ENCODE measurements at regions not wholly inside any gene's neighbourhood (a gene's known extent, or its start where the extent isn't known, plus 50 kb on each side); places are given as distances from the start of the nearest gene placed in this dataset.
A peak's percentile ranks its signal among the peaks of the same experiment; 100 is the strongest.

GRCh38 chrX:10077425-10078188 lies 79.2 kb upstream of the CLCN4 start:
- Histone ChIP-seq H3K27ac (ENCODE audit: low read length) (no peak overlapping the region), H3K9me3 (ENCODE audit: insufficient read depth, low read length, severe bottlenecking) (no peaks in the 10 kb centered on the region), H4K20me1 (ENCODE audit: insufficient read depth, low read length) (no peaks in the 10 kb centered on the region), H3K79me2 (ENCODE audit: insufficient read depth, low read length) (no peaks in the 10 kb centered on the region), H3K4me2 (ENCODE audit: insufficient read depth, low read length) (no peak overlapping the region), H3K4me1 (ENCODE audit: insufficient read depth, low read length) (no peaks in the 10 kb centered on the region), H3K36me3 (ENCODE audit: insufficient read depth, low read length) (peaks cover 3% of the 10 kb centered on the region; the same call in 1 of the 2 replicates), H3K27me3 (ENCODE audit: insufficient read depth, low read length, poor library complexity) (no peaks in the 10 kb centered on the region), H2AFZ (ENCODE audit: low read depth, low read length) (no peak overlapping the region), H3K9ac (ENCODE audit: low read depth, low read length) (no peak overlapping the region), H3K4me3 (ENCODE audit: low read depth in 1 of 2, low read length in 2 of 2) (no peak overlapping the region)
- ATAC-seq (ENCODE audit: insufficient read depth, low read depth) (0 out of 3 replicates have a peak, but pooled peaks have one; percentile 29), DNase-seq (no peak)
- TF ChIP-seq CTCF (IDR thresholded peaks at IDR 0.05; ENCODE audit: borderline replicate concordance, extremely low read depth, low read length, poor library complexity, severe bottlenecking) (no peak), EZH2 (IDR thresholded peaks at IDR 0.05; ENCODE audit: borderline replicate concordance, low read depth, low read length, severe bottlenecking) (no peak)

GRCh38 chrX:10078266-10078665 lies 78.5 kb upstream of the CLCN4 start:
- Histone ChIP-seq H3K27ac (ENCODE audit: low read length) (no peak overlapping the region), H3K4me2 (ENCODE audit: insufficient read depth, low read length) (no peak overlapping the region), H3K79me2 (ENCODE audit: insufficient read depth, low read length) (no peaks in the 10 kb centered on the region), H2AFZ (ENCODE audit: low read depth, low read length) (no peak overlapping the region), H3K4me3 (ENCODE audit: low read depth in 1 of 2, low read length in 2 of 2) (no peak overlapping the region), H3K27me3 (ENCODE audit: insufficient read depth, low read length, poor library complexity) (no peaks in the 10 kb centered on the region), H3K9me3 (ENCODE audit: insufficient read depth, low read length, severe bottlenecking) (no peaks in the 10 kb centered on the region), H3K36me3 (ENCODE audit: insufficient read depth, low read length) (no peaks in the 10 kb centered on the region; the same call in 1 of the 2 replicates), H3K9ac (ENCODE audit: low read depth, low read length) (no peak overlapping the region), H3K4me1 (ENCODE audit: insufficient read depth, low read length) (no peaks in the 10 kb centered on the region), H4K20me1 (ENCODE audit: insufficient read depth, low read length) (no peaks in the 10 kb centered on the region)
- no peak for ATAC-seq (ENCODE audit: insufficient read depth, low read depth)
- TF ChIP-seq EZH2 (IDR thresholded peaks at IDR 0.05; ENCODE audit: borderline replicate concordance, low read depth, low read length, severe bottlenecking) (no peak), CTCF (IDR thresholded peaks at IDR 0.05; ENCODE audit: borderline replicate concordance, extremely low read depth, low read length, poor library complexity, severe bottlenecking) (no peak)
- no peak for DNase-seq

- no peak overlapping the region for H3K27ac ChIP-seq (ENCODE audit: low read length)
- no peaks in the 10 kb centered on the region; the same call in 1 of the 2 replicates for H3K36me3 ChIP-seq (ENCODE audit: insufficient read depth, low read length)
- H3K9me3 ChIP-seq (ENCODE audit: insufficient read depth, low read length, severe bottlenecking) = no peaks in the 10 kb centered on the region
- H4K20me1 ChIP-seq (ENCODE audit: insufficient read depth, low read length) = no peaks in the 10 kb centered on the region
- H3K27me3 ChIP-seq (ENCODE audit: insufficient read depth, low read length, poor library complexity) = no peaks in the 10 kb centered on the region
- no peaks in the 10 kb centered on the region for H3K79me2 ChIP-seq (ENCODE audit: insufficient read depth, low read length)
- H2AFZ ChIP-seq (ENCODE audit: low read depth, low read length) = no peak overlapping the region
- H3K4me1 ChIP-seq (ENCODE audit: insufficient read depth, low read length) = no peaks in the 10 kb centered on the region
- no peak overlapping the region for H3K4me3 ChIP-seq (ENCODE audit: low read depth in 1 of 2, low read length in 2 of 2)
- no peak overlapping the region for H3K4me2 ChIP-seq (ENCODE audit: insufficient read depth, low read length)
- ATAC-seq (ENCODE audit: insufficient read depth, low read depth) = no peak
- no peak for TF ChIP-seq EZH2 (IDR thresholded peaks at IDR 0.05; ENCODE audit: borderline replicate concordance, low read depth, low read length, severe bottlenecking)
- no peak for TF ChIP-seq CTCF (IDR thresholded peaks at IDR 0.05; ENCODE audit: borderline replicate concordance, extremely low read depth, low read length, poor library complexity, severe bottlenecking)
- no peak overlapping the region for H3K9ac ChIP-seq (ENCODE audit: low read depth, low read length)
- DNase-seq = no peak
These were observed 77.5 kb upstream of the CLCN4 start for GRCh38 chrX:10079231-10079630.
